IMR-90 (cell line): ENCODE measurements at regions not wholly inside any gene's neighbourhood (a gene's known extent, or its start where the extent isn't known, plus 50 kb on each side); places are given as distances from the start of the nearest gene placed in this dataset.
"Not testable (repeated sequence)": the region's sequence is repeated elsewhere in the genome, so short reads cannot be mapped to it uniquely, and the experiment has no call there.

ENCODE experiments used
- CEBPB ChIP-seq: IDR thresholded peaks from 2 replicates; pipeline ENCODE4 v1.6.1; 2012; ENCODE audit warnings: low read depth, low read length, improper control_type of control experiment
- CTCF ChIP-seq: conservative IDR thresholded peaks from 2 replicates; pipeline ENCODE4 v1.5.1; 2012; ENCODE audit warnings: mild to moderate bottlenecking, low read depth, low read length, improper control_type of control experiment
- RAD21 ChIP-seq: IDR thresholded peaks from 2 replicates; pipeline ENCODE4 v1.6.1; 2012; ENCODE audit warnings: low read length, improper control_type of control experiment

GRCh38 chr16:31689331-31689730, 161.6 kb downstream of the AHSP start:
- TF ChIP-seq RAD21, CTCF, CEBPB: not testable (repeated sequence)
